ENCODE measurements at regions not wholly inside any gene's neighbourhood (a gene's known extent, or its start where the extent isn't known, plus 50 kb on each side); places are given as distances from the start of the nearest gene placed in this dataset.

DNA sequence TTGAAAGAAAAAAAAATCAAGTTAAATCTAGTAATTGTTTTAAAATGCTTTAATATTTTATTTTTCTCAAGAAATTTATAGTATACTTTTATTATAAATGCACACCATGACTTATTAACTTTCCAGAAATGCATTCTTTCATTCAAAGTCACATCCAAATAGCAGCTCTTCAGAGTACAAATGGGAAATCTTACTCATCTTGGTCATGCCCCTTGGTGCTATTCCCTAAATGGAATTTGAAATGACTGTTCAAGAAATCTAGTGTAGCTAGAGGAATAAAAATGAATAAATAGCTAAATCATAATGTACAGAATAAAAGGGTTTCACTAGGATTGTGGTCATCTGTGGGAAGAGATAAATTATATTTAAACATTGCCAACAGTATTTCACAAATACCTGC is 1139.7 kb downstream of the PCDH18 start:
- Histone ChIP-seq H3K4me2 (replicated peaks; ENCODE audit: extremely low read depth, low read length, poor library complexity, severe bottlenecking) (no peak overlapping the region), H3K27ac (ENCODE audit: low read depth in 1 of 2, low read length in 2 of 2) (no peak overlapping the region), H3K27me3 (ENCODE audit: control insufficient read depth in 2 of 2, insufficient read depth in 2 of 2, low read length in 2 of 2) (no peaks in the 10 kb centered on the region), H3K9me3 (replicated peaks in 1 of 2; ENCODE audit: control insufficient read depth in 1 of 2, insufficient read depth in 1 of 2, low read length in 2 of 2) (peaks cover 0 to 3% of the 10 kb centered on the region in 2 donors), H3K36me3 (replicated peaks in 1 of 2; ENCODE audit: control insufficient read depth in 1 of 2, insufficient read depth in 2 of 2, low read length in 2 of 2) (no peaks in the 10 kb centered on the region), H3K4me1 (ENCODE audit: control insufficient read depth in 1 of 2, insufficient read depth in 2 of 2, low read length in 2 of 2) (no peaks in the 10 kb centered on the region), H4K20me1 (ENCODE audit: insufficient read depth, low read length) (no peaks in the 10 kb centered on the region), H3K4me3 (replicated peaks in 1 of 3; ENCODE audit: low read depth in 2 of 3, low read length in 3 of 3) (no peak overlapping the region), H2AFZ (ENCODE audit: insufficient read depth, low read depth, low read length, poor library complexity, severe bottlenecking) (no peak overlapping the region), H3K79me2 (ENCODE audit: insufficient read depth, low read length) (no peaks in the 10 kb centered on the region), H3K9ac (ENCODE audit: insufficient read depth, low read length, poor library complexity, severe bottlenecking) (no peak overlapping the region)
- Mint-ChIP-seq H3K27me3 (ENCODE audit: low read depth in 3 of 3) (no peaks in the 10 kb centered on the region), H3K36me3 (no peaks in the 10 kb centered on the region), H3K9me3 (peaks cover 0 to 5% (median 0%) of the 10 kb centered on the region in 7 donors), H3K27ac (no peak overlapping the region), H3K4me1 (no peaks in the 10 kb centered on the region), H3K4me3 (no peak overlapping the region)
- intact Hi-C loops (cut with micrococcal nuclease), result no loop called here
- DNase-seq, result no peak
- TF ChIP-seq, protein P1, sequence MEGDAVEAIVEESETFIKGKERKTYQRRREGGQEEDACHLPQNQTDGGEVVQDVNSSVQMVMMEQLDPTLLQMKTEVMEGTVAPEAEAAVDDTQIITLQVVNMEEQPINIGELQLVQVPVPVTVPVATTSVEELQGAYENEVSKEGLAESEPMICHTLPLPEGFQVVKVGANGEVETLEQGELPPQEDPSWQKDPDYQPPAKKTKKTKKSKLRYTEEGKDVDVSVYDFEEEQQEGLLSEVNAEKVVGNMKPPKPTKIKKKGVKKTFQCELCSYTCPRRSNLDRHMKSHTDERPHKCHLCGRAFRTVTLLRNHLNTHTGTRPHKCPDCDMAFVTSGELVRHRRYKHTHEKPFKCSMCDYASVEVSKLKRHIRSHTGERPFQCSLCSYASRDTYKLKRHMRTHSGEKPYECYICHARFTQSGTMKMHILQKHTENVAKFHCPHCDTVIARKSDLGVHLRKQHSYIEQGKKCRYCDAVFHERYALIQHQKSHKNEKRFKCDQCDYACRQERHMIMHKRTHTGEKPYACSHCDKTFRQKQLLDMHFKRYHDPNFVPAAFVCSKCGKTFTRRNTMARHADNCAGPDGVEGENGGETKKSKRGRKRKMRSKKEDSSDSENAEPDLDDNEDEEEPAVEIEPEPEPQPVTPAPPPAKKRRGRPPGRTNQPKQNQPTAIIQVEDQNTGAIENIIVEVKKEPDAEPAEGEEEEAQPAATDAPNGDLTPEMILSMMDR (IDR thresholded peaks at IDR 0.05), result no peak

- no peaks in the 10 kb centered on the region for H3K79me2 ChIP-seq (ENCODE audit: insufficient read depth, low read length)
- Mint-ChIP-seq H3K27ac (no peak overlapping the region), H3K4me3 (no peak overlapping the region), H3K4me1 (no peaks in the 10 kb centered on the region), H3K9me3 (no peaks in the 10 kb centered on the region), H3K27me3 (ENCODE audit: low read depth in 3 of 3) (no peaks in the 10 kb centered on the region), H3K36me3 (no peaks in the 10 kb centered on the region)
- H3K36me3 ChIP-seq (replicated peaks in 1 of 2; ENCODE audit: control insufficient read depth in 1 of 2, insufficient read depth in 2 of 2, low read length in 2 of 2), result no peaks in the 10 kb centered on the region
- H3K4me3 ChIP-seq (replicated peaks in 1 of 3; ENCODE audit: low read depth in 2 of 3, low read length in 3 of 3), result no peak overlapping the region
- H3K27ac ChIP-seq (ENCODE audit: low read depth in 1 of 2, low read length in 2 of 2), result no peak overlapping the region
- H3K27me3 ChIP-seq (ENCODE audit: control insufficient read depth in 2 of 2, insufficient read depth in 2 of 2, low read length in 2 of 2), result no peaks in the 10 kb centered on the region
- TF ChIP-seq, protein P1 (IDR thresholded peaks at IDR 0.05), result no peak
- no peak for DNase-seq
- H3K9me3 ChIP-seq (replicated peaks in 1 of 2; ENCODE audit: control insufficient read depth in 1 of 2, insufficient read depth in 1 of 2, low read length in 2 of 2), result no peaks in the 10 kb centered on the region
- H3K9ac ChIP-seq (ENCODE audit: insufficient read depth, low read length, poor library complexity, severe bottlenecking), result no peak overlapping the region
- no peaks in the 10 kb centered on the region for H4K20me1 ChIP-seq (ENCODE audit: insufficient read depth, low read length)
- H2AFZ ChIP-seq (ENCODE audit: insufficient read depth, low read depth, low read length, poor library complexity, severe bottlenecking), result no peak overlapping the region
- WGBS (ENCODE audit: insufficient coverage), result no CpG with 5 or more reads among the region's 1 CpG
- intact Hi-C loops (cut with micrococcal nuclease), result no loop called here
- H3K4me2 ChIP-seq (replicated peaks; ENCODE audit: extremely low read depth, low read length, poor library complexity, severe bottlenecking), result no peak overlapping the region
- no peaks in the 10 kb centered on the region for H3K4me1 ChIP-seq (ENCODE audit: control insufficient read depth in 1 of 2, insufficient read depth in 2 of 2, low read length in 2 of 2)
Measured at GRCh38 chr4:136390824-136391223, 1141.5 kb downstream of the PCDH18 start.
